GM18868 (cell line): ENCODE measurements at regions not wholly inside any gene's neighbourhood (a gene's known extent, or its start where the extent isn't known, plus 50 kb on each side); places are given as distances from the start of the nearest gene placed in this dataset.

Source experiments
- ATAC-seq: cut with Tn5 transposase; IDR thresholded peaks from one replicate; pipeline ENCODE4 v1.9.1; 2021; ENCODE audit warnings: mild to moderate bottlenecking, moderate library complexity; ENCODE audit not compliant: unreplicated experiment

- ATAC-seq: no peak
These were observed 109.9 kb upstream of the PAXBP1 start for GRCh38 chr21:32881458-32881857.

GRCh38 chr21:32884062-32884461 is 112.5 kb upstream of the PAXBP1 start:
- no peak for ATAC-seq

- ATAC-seq: no peak
These were observed 114.8 kb upstream of the PAXBP1 start for GRCh38 chr21:32886339-32886738.

GRCh38 chr21:32887026-32887425 is 115.5 kb upstream of the PAXBP1 start:
- ATAC-seq: no peak

- ATAC-seq: no peak
These were observed 117.4 kb upstream of the PAXBP1 start for GRCh38 chr21:32888971-32889370.

GRCh38 chr21:32889596-32889995 is 118.0 kb upstream of the PAXBP1 start:
- no peak for ATAC-seq

GRCh38 chr21:32894321-32894720 is 122.8 kb upstream of the PAXBP1 start:
- no peak for ATAC-seq

- ATAC-seq: no peak
These were observed 124.9 kb upstream of the OLIG2 start for GRCh38 chr21:32900814-32901213.

- no peak for ATAC-seq
These were observed 118.2 kb upstream of the OLIG2 start for GRCh38 chr21:32907521-32907920.

GRCh38 chr21:32908534-32908933 is 117.2 kb upstream of the OLIG2 start:
- no peak for ATAC-seq

GRCh38 chr21:32909393-32909792 is 116.3 kb upstream of the OLIG2 start:
- ATAC-seq: no peak

GRCh38 chr21:32914424-32915039 is 111.2 kb upstream of the OLIG2 start:
- ATAC-seq: no peak

GRCh38 chr21:32915099-32915498 is 110.6 kb upstream of the OLIG2 start:
- no peak for ATAC-seq

- ATAC-seq: no peak
These were observed 109.6 kb upstream of the OLIG2 start for GRCh38 chr21:32916088-32916487.

- ATAC-seq: no peak
These were observed 109.1 kb upstream of the OLIG2 start for GRCh38 chr21:32916522-32917099.

GRCh38 chr21:32917362-32918135 is 108.2 kb upstream of the OLIG2 start:
- no peak for ATAC-seq

- no peak for ATAC-seq
These were observed 107.1 kb upstream of the OLIG2 start for GRCh38 chr21:32918478-32919120.

GRCh38 chr21:32920474-32920873 is 105.3 kb upstream of the OLIG2 start:
- ATAC-seq: no peak

- no peak for ATAC-seq
These were observed 104.0 kb upstream of the OLIG2 start for GRCh38 chr21:32921632-32922230.

GRCh38 chr21:32925098-32925497 is 100.6 kb upstream of the OLIG2 start:
- ATAC-seq: no peak

GRCh38 chr21:32929633-32930038 is 96.1 kb upstream of the OLIG2 start:
- ATAC-seq: peak; percentile 73
